Endothelial cell of umbilical vein (primary cell): ENCODE measurements at regions not wholly inside any gene's neighbourhood (a gene's known extent, or its start where the extent isn't known, plus 50 kb on each side); places are given as distances from the start of the nearest gene placed in this dataset.

ENCODE experiments used
- BruUV-seq: library from RNA; stranded (reverse); fragments of 400-500 nt; replicated peaks from 2 replicates; lab custom pipeline; 2021; lab: Mats Ljungman, UMichigan
- CTCF ChIA-PET: fragments of 300-600, 350-600 bp; sonication (Branson Sonifier 250); formaldehyde crosslinking; loops from one replicate; lab custom pipeline; 2021; ENCODE audit warnings: antibody characterized with exemption, inconsistent platforms; lab: Charles Lee
- POLR2A ChIA-PET: fragments of 300-600, 350-600 bp; sonication (Branson Sonifier 250); formaldehyde crosslinking; loops from one replicate; lab custom pipeline; 2021; ENCODE audit warnings: antibody characterized with exemption, inconsistent platforms; lab: Charles Lee
- DNase-seq: peaks from one replicate; pipeline ENCODE4 v3.0.0-alpha.2; 2011; ENCODE audit warnings: low read depth, low spot score
- FAIRE-seq: peaks from 2 replicates; lab custom pipeline; 2011; peaks lifted over from hg19 to GRCh38; lab: Jason Lieb, UNC
- H2AFZ ChIP-seq: 2 replicates; pipeline ENCODE4 v1.6.0; 2012; ENCODE audit warnings: low read depth, low read length, control low read depth, inconsistent platforms
- H3K27ac ChIP-seq: 2 replicates; pipeline ENCODE4 v1.5.1; 2011; ENCODE audit warnings: low read depth, mild to moderate bottlenecking, control low read depth, low read length, moderate library complexity; ENCODE audit not compliant: insufficient read depth
- H3K27me3 ChIP-seq, 2 experiments: 2 replicates each; pipeline versions ENCODE4 v1.6.0 to v1.6.1; 2011; ENCODE audit warnings: low read length in 2 of 2, mixed read lengths in 1 of 2; ENCODE audit not compliant: control insufficient read depth in 2 of 2, insufficient read depth in 2 of 2
- H3K36me3 ChIP-seq, 2 experiments: 2 replicates in 1 of 2; 3 replicates in 1 of 2; pipeline ENCODE4 v1.5.1; 2011; ENCODE audit warnings: low read length in 2 of 2, mild to moderate bottlenecking in 1 of 2, moderate library complexity in 1 of 2; ENCODE audit not compliant: control insufficient read depth in 2 of 2, insufficient read depth in 2 of 2; ENCODE audit errors: extremely low read depth in 1 of 2
- H3K4me1 ChIP-seq: 3 replicates; pipeline ENCODE4 v1.5.1; 2011; ENCODE audit warnings: mild to moderate bottlenecking, low read length; ENCODE audit not compliant: control insufficient read depth, insufficient read depth; ENCODE audit errors: extremely low read depth
- H3K4me2 ChIP-seq: 2 replicates; pipeline ENCODE4 v1.6.1; 2011; ENCODE audit warnings: low read length, control low read depth, mixed read lengths; ENCODE audit not compliant: insufficient read depth
- H3K4me3 ChIP-seq, 3 experiments: fragments of 200-600 bp in 1 of 3; sonication (generic), shearing (Covaris generic) in 1 of 3; replicated peaks in 1 of 3; 2 replicates each; pipeline ENCODE4 v1.5.1; 2011 to 2016; ENCODE audit warnings: control low read depth in 3 of 3, low read length in 3 of 3, mild to moderate bottlenecking in 2 of 3, inconsistent platforms in 1 of 3, low read depth in 1 of 3, moderate library complexity in 1 of 3; ENCODE audit not compliant: insufficient read depth in 1 of 3
- H3K79me2 ChIP-seq: 2 replicates; pipeline ENCODE4 v1.6.0; 2012; ENCODE audit warnings: low read length, inconsistent platforms; ENCODE audit not compliant: control insufficient read depth, insufficient read depth
- H3K9ac ChIP-seq: replicated peaks from 2 replicates; pipeline ENCODE3; 2011; ENCODE audit warnings: low read length, control low read depth; ENCODE audit not compliant: insufficient read depth; ENCODE audit errors: extremely low read depth
- H3K9me1 ChIP-seq: replicated peaks from 3 replicates; pipeline ENCODE4 v1.6.0; 2011; ENCODE audit warnings: mild to moderate bottlenecking, low read length; ENCODE audit not compliant: control insufficient read depth, insufficient read depth; ENCODE audit errors: extremely low read depth
- H3K9me3 ChIP-seq: replicated peaks from 2 replicates; pipeline ENCODE4 v1.5.1; 2012; ENCODE audit warnings: low read length, inconsistent platforms; ENCODE audit not compliant: control insufficient read depth, insufficient read depth
- H4K20me1 ChIP-seq: replicated peaks from 2 replicates; pipeline ENCODE3; 2011; ENCODE audit warnings: mild to moderate bottlenecking, low read length; ENCODE audit not compliant: control insufficient read depth, insufficient read depth; ENCODE audit errors: extremely low read depth
- EZH2 ChIP-seq: IDR thresholded peaks from 2 replicates; pipeline ENCODE4 v1.6.1; 2012; ENCODE audit warnings: borderline replicate concordance, low read depth, mild to moderate bottlenecking, moderate library complexity, low read length, inconsistent platforms; ENCODE audit not compliant: severe bottlenecking
- FOS ChIP-seq: IDR thresholded peaks from 2 replicates; pipeline ENCODE4 v1.6.1; 2011; ENCODE audit warnings: mild to moderate bottlenecking, low read length, moderate library complexity, borderline replicate concordance; ENCODE audit not compliant: insufficient read depth
- GATA2 ChIP-seq: IDR thresholded peaks from 2 replicates; pipeline ENCODE4 v1.7.0; 2011; ENCODE audit warnings: low read depth, mild to moderate bottlenecking, moderate library complexity, mixed read lengths, low read length; ENCODE audit not compliant: insufficient read length, insufficient read depth
- JUN ChIP-seq: IDR thresholded peaks from 2 replicates; pipeline ENCODE4 v1.6.1; 2011; ENCODE audit warnings: borderline replicate concordance, low read depth; ENCODE audit not compliant: insufficient read length, insufficient read depth
- MAX ChIP-seq: IDR thresholded peaks from 2 replicates; pipeline ENCODE4 v1.6.1; 2011; ENCODE audit not compliant: insufficient read depth, insufficient read length
- MYC ChIP-seq: IDR thresholded peaks from one replicate; pipeline ENCODE4 v1.6.1; 2011; ENCODE audit warnings: mild to moderate bottlenecking, low read depth, low read length
- POLR2AphosphoS5 ChIP-seq: IDR thresholded peaks from 2 replicates; pipeline ENCODE4 v1.6.1; 2012; ENCODE audit warnings: low read depth, mild to moderate bottlenecking, control low read depth, low read length, moderate library complexity; ENCODE audit not compliant: insufficient read depth
- dilution Hi-C: fragments of 300-500 bp; cut with MboI; formaldehyde crosslinking; loops from one replicate; pipeline ENCODE4 v1.15.0; 2019; ENCODE audit warnings: low sequenced_read_pairs; ENCODE audit not compliant: extremely low pct_ligation_motif_present
- intact Hi-C: fragments of 100-400 bp; cut with micrococcal nuclease; formaldehyde crosslinking; loops from one replicate; pipeline ENCODE4 v1.10.0; 2022

GRCh38 chr2:83359336-83359735 lies 1099.7 kb downstream of the SUCLG1 start:
- FAIRE-seq: no peak
- BruUV-seq: no TSS peak
- no peaks in the 10 kb centered on the region for H3K4me1 ChIP-seq
- TF ChIP-seq GATA2 (no peak), FOS (no peak), EZH2 (no peak), MAX (no peak), JUN (no peak)
- intact Hi-C loops (no loop called here), dilution Hi-C loops (no loop called here)
- H3K4me2 ChIP-seq: no peak overlapping the region
- H3K36me3 ChIP-seq: no peaks in the 10 kb centered on the region
- no peaks in the 10 kb centered on the region for H3K9me1 ChIP-seq
- no peak overlapping the region for H2AFZ ChIP-seq
- H3K9me3 ChIP-seq: no peaks in the 10 kb centered on the region
- no peak overlapping the region for H3K9ac ChIP-seq
- ChIA-PET CTCF (no interaction called here), POLR2A (no interaction called here)
- no peaks in the 10 kb centered on the region for H3K79me2 ChIP-seq
- DNase-seq: no peak
- no peak overlapping the region for H3K27ac ChIP-seq
- no peaks in the 10 kb centered on the region for H3K27me3 ChIP-seq
- no peak overlapping the region for H3K4me3 ChIP-seq
- H4K20me1 ChIP-seq: no peaks in the 10 kb centered on the region

- no peaks in the 10 kb centered on the region for H3K79me2 ChIP-seq
- no peak overlapping the region for H3K4me2 ChIP-seq
- dilution Hi-C loops (no loop called here), intact Hi-C loops (no loop called here)
- H3K4me3 ChIP-seq: no peak overlapping the region
- no peaks in the 10 kb centered on the region for H3K36me3 ChIP-seq
- H4K20me1 ChIP-seq: no peaks in the 10 kb centered on the region
- no TSS peak for BruUV-seq
- TF ChIP-seq MAX (no peak), GATA2 (no peak), MYC (no peak), POLR2AphosphoS5 (no peak), FOS (no peak)
- POLR2A ChIA-PET: no interaction called here
- no peak overlapping the region for H2AFZ ChIP-seq
- H3K9me3 ChIP-seq: no peaks in the 10 kb centered on the region
- no peaks in the 10 kb centered on the region for H3K4me1 ChIP-seq
- no peak overlapping the region for H3K27ac ChIP-seq
- FAIRE-seq (no peak), DNase-seq (no peak)
- no peaks in the 10 kb centered on the region for H3K9me1 ChIP-seq
- H3K27me3 ChIP-seq: no peaks in the 10 kb centered on the region
- no peak overlapping the region for H3K9ac ChIP-seq
- CTCF ChIA-PET: no interaction called here
These were observed 1116.2 kb downstream of the SUCLG1 start for GRCh38 chr2:83342860-83343329.
